ENCODE measurements at regions not wholly inside any gene's neighbourhood (a gene's known extent, or its start where the extent isn't known, plus 50 kb on each side); places are given as distances from the start of the nearest gene placed in this dataset.

DNA sequence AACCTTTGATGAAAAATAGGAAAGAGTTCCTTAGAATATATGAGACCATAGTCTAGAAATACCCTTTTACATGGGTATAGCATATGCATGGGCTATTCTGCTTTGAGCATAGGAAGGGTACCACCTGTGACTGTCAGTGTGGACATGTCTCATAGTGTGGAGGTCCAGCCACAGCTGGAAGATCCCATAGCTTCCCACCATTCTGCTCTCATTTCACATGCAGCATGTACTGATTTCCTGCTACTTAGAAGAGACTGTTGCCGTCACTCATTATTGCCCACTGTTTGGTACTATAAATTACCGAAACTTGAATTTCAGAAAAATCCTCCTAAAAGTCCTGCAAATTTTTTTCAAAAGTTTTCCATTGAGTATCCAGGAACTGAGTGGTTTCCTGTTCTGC lies 477.8 kb upstream of the DAB2 start:
- H3K27me3 ChIP-seq = no peaks in the 10 kb centered on the region
- no peak overlapping the region for H3K27ac ChIP-seq
- no peaks in the 10 kb centered on the region for H3K36me3 ChIP-seq (ENCODE audit: low read depth, missing control alignments)
- H3K9me3 ChIP-seq = no peaks in the 10 kb centered on the region
- 89% methylated on average over 2 of the region's 2 CpGs for WGBS, 2 donors
- H3K4me3 ChIP-seq = no peak overlapping the region
- TF ChIP-seq, protein P1, sequence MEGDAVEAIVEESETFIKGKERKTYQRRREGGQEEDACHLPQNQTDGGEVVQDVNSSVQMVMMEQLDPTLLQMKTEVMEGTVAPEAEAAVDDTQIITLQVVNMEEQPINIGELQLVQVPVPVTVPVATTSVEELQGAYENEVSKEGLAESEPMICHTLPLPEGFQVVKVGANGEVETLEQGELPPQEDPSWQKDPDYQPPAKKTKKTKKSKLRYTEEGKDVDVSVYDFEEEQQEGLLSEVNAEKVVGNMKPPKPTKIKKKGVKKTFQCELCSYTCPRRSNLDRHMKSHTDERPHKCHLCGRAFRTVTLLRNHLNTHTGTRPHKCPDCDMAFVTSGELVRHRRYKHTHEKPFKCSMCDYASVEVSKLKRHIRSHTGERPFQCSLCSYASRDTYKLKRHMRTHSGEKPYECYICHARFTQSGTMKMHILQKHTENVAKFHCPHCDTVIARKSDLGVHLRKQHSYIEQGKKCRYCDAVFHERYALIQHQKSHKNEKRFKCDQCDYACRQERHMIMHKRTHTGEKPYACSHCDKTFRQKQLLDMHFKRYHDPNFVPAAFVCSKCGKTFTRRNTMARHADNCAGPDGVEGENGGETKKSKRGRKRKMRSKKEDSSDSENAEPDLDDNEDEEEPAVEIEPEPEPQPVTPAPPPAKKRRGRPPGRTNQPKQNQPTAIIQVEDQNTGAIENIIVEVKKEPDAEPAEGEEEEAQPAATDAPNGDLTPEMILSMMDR (IDR thresholded peaks at IDR 0.05) = no peak
- no peak for TF ChIP-seq POLR2A (IDR thresholded peaks at IDR 0.05)
- no peaks in the 10 kb centered on the region for H3K4me1 ChIP-seq
- DNase-seq = no peak
- intact Hi-C loops (cut with DNase I; ENCODE audit: low total_unique reads) = no loop called here

DNA sequence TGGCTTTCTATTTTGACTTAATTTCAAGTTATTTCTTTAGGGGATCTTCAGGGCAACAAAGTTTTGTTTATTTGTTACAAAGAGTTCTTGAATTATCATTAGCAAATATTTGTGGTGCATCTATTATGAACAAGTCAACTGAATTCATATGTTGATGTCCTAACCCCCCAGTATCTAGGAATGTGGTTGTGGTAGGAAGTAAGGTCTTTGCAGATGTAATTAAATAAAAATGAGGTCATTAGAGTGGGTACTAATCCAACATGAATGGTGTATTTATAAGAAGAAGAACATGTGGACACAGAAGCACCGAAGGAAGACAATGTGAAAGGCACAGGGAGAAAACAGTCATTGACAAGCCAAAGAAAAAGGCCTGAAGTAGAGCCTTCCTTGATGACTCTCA lies 474.0 kb upstream of the DAB2 start:
- DNase-seq = no peak
- H3K27ac ChIP-seq = no peak overlapping the region
- H3K9me3 ChIP-seq = no peaks in the 10 kb centered on the region
- 83 to 89% methylated on average over 1 of the region's 1 CpG for WGBS, 2 donors
- TF ChIP-seq, protein P1 (IDR thresholded peaks at IDR 0.05) = no peak
- TF ChIP-seq POLR2A (IDR thresholded peaks at IDR 0.05) = no peak
- H3K4me1 ChIP-seq = no peaks in the 10 kb centered on the region
- no peak overlapping the region for H3K4me3 ChIP-seq
- H3K27me3 ChIP-seq = no peaks in the 10 kb centered on the region
- H3K36me3 ChIP-seq (ENCODE audit: low read depth, missing control alignments) = no peaks in the 10 kb centered on the region
- intact Hi-C loops (cut with DNase I; ENCODE audit: low total_unique reads) = no loop called here

DNA sequence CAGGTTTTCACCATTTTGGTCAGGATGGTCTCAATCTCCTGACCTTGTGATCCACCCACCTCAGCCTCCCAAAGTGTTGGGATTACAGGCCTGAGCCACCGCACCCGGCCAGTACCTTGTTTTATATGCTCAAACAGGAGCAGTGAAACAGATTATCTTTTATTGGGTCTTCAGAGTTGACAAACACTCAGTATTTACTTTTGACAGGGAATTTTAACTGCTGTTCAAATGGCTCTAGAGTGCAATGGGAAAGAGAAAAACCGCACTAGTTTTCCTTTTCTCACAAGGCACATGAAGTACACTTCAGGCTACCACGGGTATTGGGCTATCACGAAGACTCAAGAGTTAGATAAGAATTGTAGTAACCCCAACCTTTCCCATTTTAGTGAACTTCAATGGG lies 471.9 kb upstream of the DAB2 start:
- WGBS, 2 donors = 71 to 89% methylated on average over 5 of the region's 5 CpGs
- no peak for DNase-seq
- Histone ChIP-seq H3K36me3 (ENCODE audit: low read depth, missing control alignments) (no peaks in the 10 kb centered on the region), H3K9me3 (no peaks in the 10 kb centered on the region), H3K27ac (no peak overlapping the region), H3K4me3 (no peak overlapping the region), H3K27me3 (no peaks in the 10 kb centered on the region), H3K4me1 (no peaks in the 10 kb centered on the region)
- intact Hi-C loops (cut with DNase I; ENCODE audit: low total_unique reads) = no loop called here
- TF ChIP-seq POLR2A (IDR thresholded peaks at IDR 0.05) = no peak
- TF ChIP-seq, protein P1 (IDR thresholded peaks at IDR 0.05) = no peak

DNA sequence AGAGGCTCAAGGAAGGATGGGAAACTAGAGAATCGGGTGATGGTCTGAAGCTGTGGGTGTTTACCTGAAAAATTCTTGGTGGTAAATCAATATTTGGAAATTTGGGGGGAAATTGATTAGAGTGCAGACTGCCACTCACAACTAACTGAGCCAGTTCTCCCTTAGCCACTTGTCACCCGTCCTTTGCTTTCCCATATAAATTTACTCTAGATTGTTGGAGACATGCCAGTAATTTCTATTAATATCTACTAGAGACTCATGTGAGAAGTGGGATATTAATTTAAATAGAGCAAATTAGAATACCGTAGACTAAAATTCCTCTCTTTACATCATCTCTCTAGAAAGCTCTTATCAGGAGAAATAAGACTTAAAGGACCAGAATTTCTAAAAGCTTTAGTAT lies 471.3 kb upstream of the DAB2 start:
- Histone ChIP-seq H3K9me3 (no peaks in the 10 kb centered on the region), H3K4me3 (no peak overlapping the region), H3K27me3 (no peaks in the 10 kb centered on the region), H3K27ac (no peak overlapping the region), H3K36me3 (ENCODE audit: low read depth, missing control alignments) (no peaks in the 10 kb centered on the region), H3K4me1 (no peaks in the 10 kb centered on the region)
- DNase-seq = no peak
- TF ChIP-seq, protein P1 (IDR thresholded peaks at IDR 0.05) = no peak
- TF ChIP-seq POLR2A (IDR thresholded peaks at IDR 0.05) = no peak
- 78 to 82% methylated on average over 3 of the region's 3 CpGs for WGBS, 2 donors
- intact Hi-C loops (cut with DNase I; ENCODE audit: low total_unique reads) = no loop called here

DNA sequence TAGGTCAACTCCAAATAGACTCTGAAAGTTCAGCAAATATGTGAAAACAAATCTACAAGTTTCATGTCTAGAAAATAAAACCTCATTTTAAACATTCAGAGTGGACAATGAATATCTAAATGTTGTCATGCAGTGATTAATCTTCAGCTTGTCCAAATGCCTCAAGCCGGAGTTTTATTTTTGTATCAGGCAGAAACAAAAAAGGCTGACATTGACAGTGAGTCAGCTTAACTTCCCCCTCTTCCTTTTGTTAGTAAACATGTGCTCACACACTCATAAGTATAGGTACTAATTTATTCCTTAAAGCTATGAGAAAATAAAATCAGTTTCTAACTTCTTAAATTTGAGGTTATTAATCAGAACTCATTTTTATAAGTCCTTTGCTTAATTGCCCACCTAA lies 467.9 kb upstream of the DAB2 start:
- TF ChIP-seq, protein P1 (IDR thresholded peaks at IDR 0.05) = no peak
- no peak for TF ChIP-seq POLR2A (IDR thresholded peaks at IDR 0.05)
- WGBS, 2 donors = 60 to 70% methylated on average over 1 of the region's 1 CpG
- H3K27ac ChIP-seq = no peak overlapping the region

More for the DNA sequence above, 467.9 kb upstream of the DAB2 start:
- no peak for DNase-seq
- H3K36me3 ChIP-seq (ENCODE audit: low read depth, missing control alignments) = no peaks in the 10 kb centered on the region
- no peak overlapping the region for H3K4me3 ChIP-seq
- intact Hi-C loops (cut with DNase I; ENCODE audit: low total_unique reads) = no loop called here
- H3K9me3 ChIP-seq = no peaks in the 10 kb centered on the region
- H3K4me1 ChIP-seq = no peaks in the 10 kb centered on the region
- H3K27me3 ChIP-seq = no peaks in the 10 kb centered on the region

All from testis (tissue), 2 donors.